ENCODE measurements at regions not wholly inside any gene's neighbourhood (a gene's known extent, or its start where the extent isn't known, plus 50 kb on each side); places are given as distances from the start of the nearest gene placed in this dataset.

DNA sequence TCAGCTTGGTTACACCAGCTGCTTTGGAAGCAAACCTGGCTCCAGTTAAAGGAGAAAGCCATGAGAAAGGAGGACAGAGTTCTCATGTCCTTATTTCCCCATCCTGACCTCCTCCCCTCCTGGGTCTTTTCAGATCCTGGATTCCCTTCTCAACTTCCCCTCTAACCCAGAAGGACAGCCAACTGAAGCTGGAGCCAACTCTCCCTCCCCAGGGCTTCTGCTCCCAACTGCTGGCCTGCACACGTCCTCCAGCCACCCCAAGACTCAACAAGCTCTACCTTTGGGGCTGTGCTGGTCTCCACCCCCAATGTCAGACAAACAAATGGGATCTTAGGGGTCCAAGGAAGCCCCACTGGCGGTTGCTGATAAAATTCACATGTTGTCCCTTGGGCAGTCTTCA is 651.1 kb upstream of the TBX3 start:
- FAIRE-seq (no peak), DNase-seq (ENCODE audit: insufficient read length, low spot score) (no peak)
- TF ChIP-seq POLR2A (IDR thresholded peaks at IDR 0.05; ENCODE audit: low read depth, low read length), result no peak

DNA sequence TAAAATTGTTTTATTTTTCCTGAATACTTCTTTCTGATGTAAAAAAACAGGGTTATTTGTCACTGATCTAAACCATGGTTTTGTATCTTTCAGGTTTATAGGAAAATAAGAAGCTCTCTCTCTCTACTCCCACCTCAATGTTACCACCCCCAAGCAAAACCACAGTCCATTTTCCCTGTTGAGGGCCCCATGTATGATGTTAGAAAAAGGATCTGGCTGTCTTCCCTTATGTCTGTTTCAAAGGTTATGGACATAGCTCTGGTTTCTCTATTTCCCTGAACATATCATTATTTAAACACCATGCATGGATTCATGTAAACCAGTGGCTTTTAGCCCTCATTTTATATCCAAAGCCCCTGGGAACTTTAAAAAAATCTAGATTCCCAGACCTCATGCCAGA is 649.0 kb upstream of the TBX3 start:
- FAIRE-seq (no peak), DNase-seq (ENCODE audit: insufficient read length, low spot score) (no peak)

DNA sequence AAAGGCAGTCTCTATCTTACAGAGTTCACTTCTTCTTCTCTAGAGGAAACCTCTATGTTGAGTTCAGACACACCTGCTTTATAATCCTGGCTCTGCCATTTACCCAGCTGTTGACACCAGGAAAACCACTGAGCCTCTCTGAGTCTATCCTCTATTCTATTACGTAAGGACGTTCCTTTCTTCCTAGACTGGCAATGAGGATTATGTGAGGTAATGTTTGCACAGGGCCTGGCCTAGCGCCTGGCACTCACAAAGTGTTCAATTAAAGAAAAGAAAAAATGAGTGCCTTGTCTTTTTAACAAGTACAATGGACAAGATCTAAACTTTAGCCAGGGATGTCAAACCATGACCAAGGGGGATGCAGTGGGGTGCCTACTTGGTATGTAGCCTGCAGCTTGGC is 641.9 kb upstream of the TBX3 start:
- DNase-seq (ENCODE audit: insufficient read length, low spot score) (no peak), FAIRE-seq (no peak)
- TF ChIP-seq POLR2A (IDR thresholded peaks at IDR 0.05; ENCODE audit: low read depth, low read length), result no peak

More for the DNA sequence above, 649.0 kb upstream of the TBX3 start:
- TF ChIP-seq POLR2A (IDR thresholded peaks at IDR 0.05; ENCODE audit: low read depth, low read length), result no peak

DNA sequence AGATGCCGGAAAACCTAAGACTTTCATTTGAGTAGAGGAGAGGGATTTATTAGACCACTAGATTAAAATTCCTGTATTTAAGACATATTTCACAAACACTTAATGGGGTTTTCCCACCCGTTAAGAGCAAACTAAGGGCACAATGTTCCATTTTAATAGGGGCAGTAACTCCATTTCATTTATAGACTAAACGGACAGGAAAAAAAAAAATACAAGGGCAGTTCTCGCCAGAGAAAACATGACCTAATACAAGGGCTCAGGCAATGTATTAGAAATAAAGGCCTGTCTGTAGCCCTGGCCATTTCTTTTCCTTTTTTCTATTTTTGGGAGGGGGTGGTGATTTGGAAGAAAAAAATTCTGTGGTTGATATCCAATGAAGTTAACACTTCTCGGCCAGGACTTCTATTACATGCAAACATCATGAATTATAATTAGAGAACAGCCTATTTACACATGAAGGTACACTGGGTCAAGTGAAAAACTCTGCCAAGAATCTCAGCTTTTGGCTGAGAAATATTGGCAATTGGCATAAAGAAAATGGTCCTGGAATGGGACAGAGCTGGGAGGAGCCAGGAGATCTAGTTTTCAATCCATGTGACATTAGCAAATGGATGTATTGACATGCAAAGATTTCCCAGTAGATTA is 641.1 kb upstream of the TBX3 start:
- FAIRE-seq (no peak), DNase-seq (ENCODE audit: insufficient read length, low spot score) (no peak)
- no peak for TF ChIP-seq POLR2A (IDR thresholded peaks at IDR 0.05; ENCODE audit: low read depth, low read length)

DNA sequence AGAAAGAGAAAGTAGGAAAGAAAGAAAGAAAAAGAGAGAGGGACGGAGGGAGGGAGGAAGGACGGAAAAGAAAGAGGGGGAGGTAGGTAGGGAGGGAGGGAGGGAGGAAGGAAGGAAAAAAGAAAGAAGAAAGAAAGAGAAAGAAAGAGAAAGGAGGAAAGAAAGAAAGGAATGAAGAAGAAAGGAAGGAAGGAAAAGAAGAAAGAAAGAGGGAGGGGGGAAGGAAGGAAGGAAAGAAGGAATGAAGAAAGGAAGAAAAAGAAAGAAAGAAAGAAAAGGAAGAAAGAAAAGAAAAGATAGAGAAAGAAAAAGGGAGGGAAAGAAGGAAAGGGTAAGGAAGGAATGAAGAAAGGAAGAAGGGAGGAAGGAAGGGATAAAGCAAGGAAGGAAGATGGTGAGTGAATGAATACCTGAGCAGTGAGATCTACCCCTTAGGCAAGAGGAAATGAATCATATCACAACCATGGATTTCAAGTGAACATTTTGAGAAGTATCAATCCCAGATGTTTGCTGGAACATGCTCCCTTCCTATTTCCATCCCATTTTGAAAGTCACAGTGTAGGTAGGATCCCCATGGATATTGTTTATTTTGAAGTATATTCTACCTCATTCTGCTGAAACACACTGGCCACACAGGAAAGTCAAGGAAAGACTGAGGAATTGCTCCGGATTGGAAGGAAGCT is 639.4 kb upstream of the TBX3 start:
- FAIRE-seq (peak; percentile 88), DNase-seq (ENCODE audit: insufficient read length, low spot score) (peak; percentile 8)

GRCh38 chr12:115322275-115322674 is 638.3 kb upstream of the TBX3 start:
- TF ChIP-seq POLR2A (IDR thresholded peaks at IDR 0.05; ENCODE audit: low read depth, low read length), result no peak
- FAIRE-seq, result no peak
- DNase-seq (ENCODE audit: insufficient read length, low spot score), result no peak

More for the DNA sequence above, 639.4 kb upstream of the TBX3 start:
- TF ChIP-seq POLR2A (IDR thresholded peaks at IDR 0.05; ENCODE audit: low read depth, low read length), result no peak

GRCh38 chr12:115320967-115321366 is 637.0 kb upstream of the TBX3 start:
- no peak for TF ChIP-seq POLR2A (IDR thresholded peaks at IDR 0.05; ENCODE audit: low read depth, low read length)
- DNase-seq (ENCODE audit: insufficient read length, low spot score) (no peak), FAIRE-seq (no peak)

DNA sequence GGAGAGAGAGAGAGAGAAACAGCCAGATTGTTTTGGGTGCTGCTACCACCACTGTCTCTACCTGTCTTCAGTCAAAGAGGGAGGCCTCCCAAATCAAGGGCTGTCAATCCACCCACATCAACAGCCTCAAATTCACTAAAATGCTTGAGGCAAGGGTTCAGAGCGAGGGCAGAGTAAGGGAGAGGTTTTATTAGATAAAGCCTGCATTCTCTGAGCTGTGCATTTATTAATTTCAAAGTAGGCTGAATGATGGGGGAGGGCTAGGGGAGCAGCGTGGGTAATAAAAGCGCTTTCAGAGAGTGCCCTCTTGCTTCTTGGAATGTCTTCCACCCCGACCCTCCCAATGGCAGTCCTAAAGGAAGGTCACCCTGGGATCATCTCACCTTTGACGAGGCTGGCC is 636.5 kb upstream of the TBX3 start:
- DNase-seq (ENCODE audit: insufficient read length, low spot score) (no peak), FAIRE-seq (no peak)
- no peak for TF ChIP-seq POLR2A (IDR thresholded peaks at IDR 0.05; ENCODE audit: low read depth, low read length)

- FAIRE-seq (no peak), DNase-seq (ENCODE audit: insufficient read length, low spot score) (no peak)
- no peak for TF ChIP-seq POLR2A (IDR thresholded peaks at IDR 0.05; ENCODE audit: low read depth, low read length)
Measured at GRCh38 chr12:115319446-115320040, 635.6 kb upstream of the TBX3 start.

GRCh38 chr12:115313929-115314328 is 630.0 kb upstream of the TBX3 start:
- DNase-seq (ENCODE audit: insufficient read length, low spot score), result peak; percentile 27
- no peak for TF ChIP-seq POLR2A (IDR thresholded peaks at IDR 0.05; ENCODE audit: low read depth, low read length)
- FAIRE-seq, result peak; percentile 89

- DNase-seq (ENCODE audit: insufficient read length, low spot score) (no peak), FAIRE-seq (no peak)
- no peak for TF ChIP-seq POLR2A (IDR thresholded peaks at IDR 0.05; ENCODE audit: low read depth, low read length)
Measured at GRCh38 chr12:115312901-115313300, 628.9 kb upstream of the TBX3 start.

- DNase-seq (ENCODE audit: insufficient read length, low spot score), result no peak
- TF ChIP-seq POLR2A (IDR thresholded peaks at IDR 0.05; ENCODE audit: low read depth, low read length), result no peak
- FAIRE-seq, result no peak
Measured at GRCh38 chr12:115311875-115312274, 627.9 kb upstream of the TBX3 start.

DNA sequence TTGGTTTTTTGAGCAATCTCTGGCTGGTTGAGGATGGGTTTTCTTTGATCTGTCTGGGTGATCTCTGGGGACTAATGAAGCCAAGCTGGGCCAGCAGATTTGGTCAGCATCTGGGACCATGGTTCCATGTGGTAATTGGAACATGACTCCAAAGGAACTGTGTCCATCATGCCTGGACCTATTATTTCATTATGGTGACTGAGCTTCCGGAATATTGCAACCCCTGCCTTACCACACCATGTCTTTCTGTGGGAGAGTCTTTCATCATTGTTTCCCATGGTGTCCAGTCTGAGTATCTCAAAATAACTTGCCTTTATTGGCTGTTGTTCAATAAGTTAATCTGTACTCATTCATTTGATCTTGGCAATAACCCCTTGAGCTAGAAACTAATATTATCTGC is 624.9 kb upstream of the TBX3 start:
- TF ChIP-seq POLR2A (IDR thresholded peaks at IDR 0.05; ENCODE audit: low read depth, low read length), result no peak
- FAIRE-seq (no peak), DNase-seq (ENCODE audit: insufficient read length, low spot score) (no peak)

DNA sequence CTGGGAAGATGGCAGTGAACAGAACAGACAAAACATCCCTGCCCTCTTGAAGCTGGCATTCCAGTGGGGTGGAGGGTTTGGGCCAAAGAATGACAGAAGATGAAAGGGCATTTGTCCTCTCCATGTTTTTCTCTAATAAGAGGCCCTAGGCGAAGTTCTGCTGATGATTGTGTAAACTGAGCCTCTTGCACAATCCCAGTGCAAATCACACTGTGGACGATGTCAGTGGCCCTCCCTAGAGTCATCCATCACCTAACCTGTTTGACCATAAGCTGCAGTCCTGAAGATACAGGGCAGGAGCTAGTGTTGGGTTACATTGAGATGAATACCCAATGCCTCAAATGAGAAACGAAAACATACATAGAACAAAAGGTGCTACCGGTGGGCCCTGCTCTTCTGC is 622.4 kb upstream of the TBX3 start:
- TF ChIP-seq POLR2A (IDR thresholded peaks at IDR 0.05; ENCODE audit: low read depth, low read length), result no peak
- no peak for FAIRE-seq
- no peak for DNase-seq (ENCODE audit: insufficient read length, low spot score)

DNA sequence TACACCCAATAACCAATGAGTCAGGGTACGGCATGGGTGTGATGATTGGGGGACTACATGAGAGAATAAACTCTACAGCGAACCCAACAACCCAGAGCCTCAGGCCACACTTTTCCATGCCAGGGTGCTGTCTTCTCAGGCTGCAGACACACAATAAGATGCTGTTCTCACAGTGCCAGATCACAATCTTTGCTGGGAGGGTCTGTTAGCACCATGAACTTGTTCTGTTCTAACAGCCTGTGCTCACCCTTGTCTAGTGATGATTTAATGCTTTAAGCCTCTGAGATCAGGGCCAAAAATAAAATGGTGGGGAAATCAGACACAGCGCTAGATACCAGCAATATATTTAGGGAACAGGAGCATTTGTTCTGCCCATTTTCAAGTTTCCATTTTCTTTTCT is 621.9 kb upstream of the TBX3 start:
- no peak for TF ChIP-seq POLR2A (IDR thresholded peaks at IDR 0.05; ENCODE audit: low read depth, low read length)
- DNase-seq (ENCODE audit: insufficient read length, low spot score), result no peak
- no peak for FAIRE-seq

All from H54 (cell line).